Stomach (tissue), 8 donors: ENCODE measurements at regions not wholly inside any gene's neighbourhood (a gene's known extent, or its start where the extent isn't known, plus 50 kb on each side); places are given as distances from the start of the nearest gene placed in this dataset.

Experiments used
- DNase-seq, 2 donors: peaks; one replicate each; pipeline versions ENCODE4 v3.0.0 to v3.0.0-alpha.2; 2013 to 2019
- H3K27ac ChIP-seq, 5 donors: fragments of 200-600 bp in 4 of 5; sonication (generic) in 4 of 5; one replicate each; pipeline ENCODE4 v1.5.1; 2013 to 2019; ENCODE audit warnings: mild to moderate bottlenecking in 1 of 5, moderate library complexity in 1 of 5
- H3K27me3 ChIP-seq, 3 donors: fragments of 200-600 bp; sonication (generic); one replicate each; pipeline ENCODE4 v1.5.1; 2017 to 2019; ENCODE audit warnings: mixed run types in 1 of 3
- H3K36me3 ChIP-seq, 4 donors: fragments of 200-600 bp; sonication (generic); 1 replicate in 3 of 4; 2 replicates in 1 of 4; pipeline ENCODE4 v1.5.1; 2016 to 2019
- H3K4me1 ChIP-seq, 4 donors: fragments of 200-600 bp; sonication (generic); one replicate each; pipeline ENCODE4 v1.5.1; 2016 to 2019
- H3K4me3 ChIP-seq, 4 donors: fragments of 200-600 bp; sonication (generic) in 3 of 4; one replicate each; pipeline ENCODE4 v1.5.1; 2016 to 2019; ENCODE audit warnings: mild to moderate bottlenecking in 1 of 4
- H3K9me3 ChIP-seq, 4 donors: fragments of 200-600 bp; sonication (generic); one replicate each; pipeline ENCODE4 v1.5.1; 2016 to 2019
- CTCF ChIP-seq, 7 experiments: fragments of 450-650 bp in 4 of 7; fragments of 200-600 bp in 3 of 7; sonication (generic) in 3 of 7; IDR thresholded peaks; one replicate each; pipeline ENCODE4 v1.5.1; 2016 to 2019; ENCODE audit warnings: antibody characterized with exemption in 7 of 7, control low read depth in 2 of 7, mild to moderate bottlenecking in 1 of 7
- EP300 ChIP-seq: sonication (generic); formaldehyde crosslinking; IDR thresholded peaks from one replicate; pipeline ENCODE4 v1.6.1; 2017; ENCODE audit warnings: antibody characterized with exemption
- POLR2A ChIP-seq, 4 donors: fragments of 450-650 bp; IDR thresholded peaks; one replicate each; pipeline ENCODE4 v1.6.1; 2016; ENCODE audit warnings: antibody characterized with exemption in 4 of 4, control low read depth in 2 of 4, mild to moderate bottlenecking in 1 of 4, moderate library complexity in 1 of 4
- POLR2AphosphoS5 ChIP-seq, 3 donors: sonication (generic); formaldehyde crosslinking; IDR thresholded peaks; one replicate each; pipeline ENCODE4 v1.6.1; 2016; ENCODE audit warnings: antibody characterized with exemption in 3 of 3
- WGBS, 5 donors: extraction: QIAGEN DNeasy Blood & Tissue Kit in 3 of 5; methylation state at CpG; one replicate each; pipeline versions ENCODE4 v1.1.5 to v1.1.7; 2013 to 2018; 5-methylcytosine and 5-hydroxymethylcytosine counted together
- intact Hi-C: fragments of 100-400 bp; cut with DNase I; formaldehyde crosslinking; loops from one replicate; pipeline ENCODE4 v1.15.1; 2023; ENCODE audit warnings: low total_unique reads
- donor health status: healthy with polysubstance abuse.
- donor health status: Bipolar disorder and iron deficiency.
- donor health status: healthy.

- no peak for DNase-seq
- H3K4me1 ChIP-seq, result no peaks in the 10 kb centered on the region
- intact Hi-C loops, result no loop called here
- H3K27ac ChIP-seq, result no peak overlapping the region
- H3K27me3 ChIP-seq, result no peaks in the 10 kb centered on the region
- no peaks in the 10 kb centered on the region for H3K36me3 ChIP-seq
- H3K9me3 ChIP-seq, result no peaks in the 10 kb centered on the region
- TF ChIP-seq EP300 (no peak), CTCF (IDR thresholded peaks at IDR 0.05) (no peak), POLR2A (IDR thresholded peaks at IDR 0.05) (no peak), POLR2AphosphoS5 (IDR thresholded peaks at IDR 0.05) (no peak)
- no peak overlapping the region for H3K4me3 ChIP-seq
- 48 to 59% (median 50%) methylated on average over 2 of the region's 2 CpGs for WGBS, 5 donors
Measured at GRCh38 chr6:95274686-95275235, 302.6 kb upstream of the MANEA start.

- H3K27ac ChIP-seq, result no peak overlapping the region
- no peaks in the 10 kb centered on the region for H3K36me3 ChIP-seq
- intact Hi-C loops, result no loop called here
- H3K4me1 ChIP-seq, result no peaks in the 10 kb centered on the region
- no peaks in the 10 kb centered on the region for H3K27me3 ChIP-seq
- no peaks in the 10 kb centered on the region for H3K9me3 ChIP-seq
- no peak for TF ChIP-seq POLR2AphosphoS5 (IDR thresholded peaks at IDR 0.05)
- TF ChIP-seq EP300, result no peak
- no peak for TF ChIP-seq POLR2A (IDR thresholded peaks at IDR 0.05)
- no peak for TF ChIP-seq CTCF (IDR thresholded peaks at IDR 0.05)
- DNase-seq, result no peak
- 47 to 72% (median 68%) methylated on average over 1 of the region's 1 CpG for WGBS, 5 donors
- no peak overlapping the region for H3K4me3 ChIP-seq
Measured at GRCh38 chr6:95279616-95280015, 297.7 kb upstream of the MANEA start.

GRCh38 chr6:95280686-95281273, 296.6 kb upstream of the MANEA start:
- no peaks in the 10 kb centered on the region for H3K9me3 ChIP-seq
- peak in 1 of 2 donors; percentile 62 for DNase-seq
- no peaks in the 10 kb centered on the region for H3K36me3 ChIP-seq
- no peak overlapping the region for H3K4me3 ChIP-seq
- WGBS, 5 donors, result 37 to 51% (median 46%) methylated on average over 4 of the region's 4 CpGs
- TF ChIP-seq CTCF (IDR thresholded peaks at IDR 0.05) (peak in 1 of 7 experiments; percentile 12), EP300 (no peak), POLR2A (IDR thresholded peaks at IDR 0.05) (no peak)
- H3K27ac ChIP-seq, result no peak overlapping the region
- no peaks in the 10 kb centered on the region for H3K27me3 ChIP-seq
- intact Hi-C loops, result no loop called here
- no peaks in the 10 kb centered on the region for H3K4me1 ChIP-seq

- TF ChIP-seq CTCF (IDR thresholded peaks at IDR 0.05), result no peak
- no peak for TF ChIP-seq POLR2A (IDR thresholded peaks at IDR 0.05)
- TF ChIP-seq EP300, result no peak
- no peak for TF ChIP-seq POLR2AphosphoS5 (IDR thresholded peaks at IDR 0.05)
- Histone ChIP-seq H3K9me3 (no peaks in the 10 kb centered on the region), H3K36me3 (no peaks in the 10 kb centered on the region), H3K27me3 (no peaks in the 10 kb centered on the region), H3K4me3 (no peak overlapping the region), H3K27ac (no peak overlapping the region), H3K4me1 (no peaks in the 10 kb centered on the region)
- no peak for DNase-seq
- 37 to 51% (median 43%) methylated on average over 2 of the region's 2 CpGs for WGBS, 5 donors
- intact Hi-C loops, result no loop called here
Measured at GRCh38 chr6:95285881-95286280, 291.5 kb upstream of the MANEA start.
